HepG2 (cell line): ENCODE measurements at regions not wholly inside any gene's neighbourhood (a gene's known extent, or its start where the extent isn't known, plus 50 kb on each side); places are given as distances from the start of the nearest gene placed in this dataset.

Source experiments
- ARID4A ChIP-seq: sonication (generic); formaldehyde crosslinking; IDR thresholded peaks from 2 replicates; pipeline ENCODE4 v1.5.0; 2020; ENCODE audit warnings: mild to moderate bottlenecking, missing genetic modification reagents, borderline replicate concordance
- BORCS8-MEF2B ChIP-seq: sonication (generic); formaldehyde crosslinking; IDR thresholded peaks from 2 replicates; pipeline ENCODE4 v1.8.0; 2022; ENCODE audit warnings: mild to moderate bottlenecking, missing genetic modification reagents
- BRCA1 ChIP-seq: sonication (generic); formaldehyde crosslinking; IDR thresholded peaks from 2 replicates; pipeline ENCODE4 v1.4.0; 2020; ENCODE audit warnings: missing genetic modification reagents
- E2F5 ChIP-seq: sonication (generic); formaldehyde crosslinking; conservative IDR thresholded peaks from 2 replicates; pipeline ENCODE4 v1.4.0; 2020; ENCODE audit warnings: missing genetic modification reagents
- FOXK1 ChIP-seq: sonication (generic); formaldehyde crosslinking; IDR thresholded peaks from 2 replicates; pipeline ENCODE4 v1.4.0; 2020; ENCODE audit warnings: low read depth, missing genetic modification reagents, borderline replicate concordance
- IKZF5 ChIP-seq: IDR thresholded peaks from 2 replicates; pipeline ENCODE4 v1.6.1; 2018; ENCODE audit warnings: missing genetic modification reagents, mild to moderate bottlenecking, missing compliant biosample characterization
- KLF15 ChIP-seq: sonication (generic); formaldehyde crosslinking; IDR thresholded peaks from 2 replicates; pipeline ENCODE4 v1.8.1; 2023; ENCODE audit warnings: borderline replicate concordance, mild to moderate bottlenecking, inconsistent platforms, missing genetic modification reagents, mixed read lengths
- MXD4 ChIP-seq: IDR thresholded peaks from 2 replicates; pipeline ENCODE4 v1.6.1; 2016; ENCODE audit warnings: mild to moderate bottlenecking, missing biosample characterization, missing genetic modification reagents
- RCOR2 ChIP-seq: IDR thresholded peaks from 2 replicates; pipeline ENCODE4 v1.6.1; 2016; ENCODE audit warnings: missing biosample characterization, missing genetic modification reagents
- RFXANK ChIP-seq: IDR thresholded peaks from 2 replicates; pipeline ENCODE4 v1.6.1; 2016
- SALL2 ChIP-seq: sonication (generic); formaldehyde crosslinking; IDR thresholded peaks from 2 replicates; pipeline ENCODE4 v1.8.1; 2023; ENCODE audit warnings: mild to moderate bottlenecking, missing genetic modification reagents, inconsistent platforms
- SIX4 ChIP-seq: sonication (generic); formaldehyde crosslinking; IDR thresholded peaks from 2 replicates; pipeline ENCODE4 v1.4.0; 2020; ENCODE audit warnings: missing genetic modification reagents
- TCF12 ChIP-seq, 2 experiments: fragments of 450-650 bp in 1 of 2; sonication (generic) in 1 of 2; formaldehyde crosslinking in 1 of 2; IDR thresholded peaks; 2 replicates each; pipeline versions ENCODE4 v1.6.1 to v1.8.0; 2017 to 2022; ENCODE audit warnings: antibody characterized with exemption in 1 of 2, mild to moderate bottlenecking in 1 of 2, missing genetic modification reagents in 1 of 2, moderate library complexity in 1 of 2
- WIZ ChIP-seq: sonication (generic); formaldehyde crosslinking; IDR thresholded peaks from 2 replicates; pipeline ENCODE4 v1.5.1; 2020; ENCODE audit warnings: mild to moderate bottlenecking, missing genetic modification reagents
- ZBTB38 ChIP-seq: sonication (generic); formaldehyde crosslinking; IDR thresholded peaks from 2 replicates; pipeline ENCODE4 v1.5.1; 2020; ENCODE audit warnings: mild to moderate bottlenecking, missing genetic modification reagents
- ZFP37 ChIP-seq: sonication (generic); formaldehyde crosslinking; IDR thresholded peaks from 2 replicates; pipeline ENCODE4 v1.4.0; 2020; ENCODE audit warnings: missing genetic modification reagents, borderline replicate concordance
- ZNF337 ChIP-seq: sonication (generic); formaldehyde crosslinking; IDR thresholded peaks from 2 replicates; pipeline ENCODE4 v1.5.1; 2020; ENCODE audit warnings: missing genetic modification reagents, low read depth, mild to moderate bottlenecking, borderline replicate concordance
- ZNF670 ChIP-seq: sonication (generic); formaldehyde crosslinking; IDR thresholded peaks from 2 replicates; pipeline ENCODE4 v1.8.0; 2022; ENCODE audit warnings: mild to moderate bottlenecking, missing genetic modification reagents, borderline replicate concordance
- ZNF784 ChIP-seq: sonication (generic); formaldehyde crosslinking; IDR thresholded peaks from 2 replicates; pipeline ENCODE4 v1.5.1; 2020; ENCODE audit warnings: missing genetic modification reagents, mild to moderate bottlenecking, borderline replicate concordance
- ZSCAN9 ChIP-seq: IDR thresholded peaks from 2 replicates; pipeline ENCODE4 v1.6.1; 2016; ENCODE audit warnings: borderline replicate concordance

GRCh38 chr9:91037511-91038482 is 236.2 kb downstream of the SYK start (continued):
- TF ChIP-seq BORCS8-MEF2B (CRISPR knock-in tag): no peak
- peak; percentile 83 for TF ChIP-seq FOXK1 (CRISPR knock-in tag)
- no peak; the same call in 1 of the 2 replicates for TF ChIP-seq ARID4A (CRISPR knock-in tag)
- peak; percentile 64; the same call in 1 of the 2 replicates for TF ChIP-seq ZFP37 (CRISPR knock-in tag)
- no peak for TF ChIP-seq E2F5 (CRISPR knock-in tag)
- TF ChIP-seq MXD4: peak; percentile 75
- peak; percentile 54; the same call in 1 of the 2 replicates for TF ChIP-seq SIX4 (CRISPR knock-in tag)
- TF ChIP-seq SALL2 (CRISPR knock-in tag): 0 out of 2 replicates have a peak, but pooled peaks have one; percentile 57
- 0 out of 2 replicates have a peak, but pooled peaks have one; percentile 74 for TF ChIP-seq ZBTB38 (CRISPR knock-in tag)
- no peak for TF ChIP-seq BRCA1 (CRISPR knock-in tag)
- TF ChIP-seq ZNF670 (CRISPR knock-in tag): 0 out of 2 replicates have a peak, but pooled peaks have one; percentile 35
- peak; percentile 65; the same call in 1 of the 2 replicates for TF ChIP-seq RFXANK (CRISPR knock-in tag)
- no peak for TF ChIP-seq ZNF784
- no peak for TF ChIP-seq TCF12 (IDR thresholded peaks at IDR 0.05)
- TF ChIP-seq TCF12 (CRISPR knock-in tag; IDR thresholded peaks at IDR 0.05): no peak; the same call in 1 of the 2 replicates
- peak; percentile 79 for TF ChIP-seq ZSCAN9 (CRISPR knock-in tag)
- TF ChIP-seq IKZF5: 0 out of 2 replicates have a peak, but pooled peaks have one; percentile 5
- TF ChIP-seq WIZ (CRISPR knock-in tag): 0 out of 2 replicates have a peak, but pooled peaks have one; percentile 44
- peak; percentile 37; the same call in 1 of the 2 replicates for TF ChIP-seq RCOR2 (CRISPR knock-in tag)
- peak; percentile 60; the same call in 1 of the 2 replicates for TF ChIP-seq ZNF337 (CRISPR knock-in tag)
- 0 out of 2 replicates have a peak, but pooled peaks have one; percentile 53 for TF ChIP-seq KLF15 (CRISPR knock-in tag)
